GM21515 (cell line): ENCODE measurements at regions not wholly inside any gene's neighbourhood (a gene's known extent, or its start where the extent isn't known, plus 50 kb on each side); places are given as distances from the start of the nearest gene placed in this dataset.

Source experiments
- ATAC-seq: cut with Tn5 transposase; IDR thresholded peaks from one replicate; pipeline ENCODE4 v1.9.1; 2021; ENCODE audit not compliant: unreplicated experiment

GRCh38 chr11:119493712-119494111 is 70.7 kb upstream of the THY1 start:
- ATAC-seq: no peak

DNA sequence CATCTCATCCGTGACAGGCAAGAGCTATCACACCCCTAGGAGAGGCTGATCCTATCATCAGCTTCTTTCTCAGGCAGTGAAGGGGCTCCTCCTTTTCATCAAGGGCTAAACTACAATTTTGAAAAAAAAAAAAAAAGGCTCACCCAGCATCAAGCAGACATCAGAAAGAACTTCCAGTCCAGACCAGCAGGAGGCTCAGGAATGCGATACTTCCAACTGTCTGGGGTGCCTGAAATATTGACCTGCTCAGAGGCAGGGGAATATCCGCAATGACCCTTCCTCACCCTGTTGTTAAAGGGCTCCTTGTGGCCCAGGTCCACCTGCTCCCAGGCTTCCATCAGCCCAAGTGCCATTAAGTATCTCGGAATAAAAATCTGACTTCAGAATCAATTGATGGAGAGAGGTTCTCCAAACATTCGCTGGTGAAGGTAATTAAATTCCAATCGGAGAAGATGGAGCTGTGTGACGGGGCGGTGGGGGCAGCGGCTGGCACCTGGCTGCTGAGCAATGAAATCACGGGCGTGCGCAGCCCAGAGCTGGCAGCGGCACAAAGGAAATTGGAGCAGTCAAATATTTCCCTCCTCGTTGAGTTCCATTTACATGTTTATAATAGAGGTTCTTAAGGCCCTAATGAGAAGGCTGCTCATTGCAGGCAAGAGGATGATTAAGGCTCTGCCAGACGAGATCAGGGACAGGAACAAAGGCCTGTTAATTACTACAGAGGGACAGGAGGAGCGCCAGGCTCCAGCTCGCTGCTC is 69.0 kb upstream of the THY1 start:
- ATAC-seq: no peak

DNA sequence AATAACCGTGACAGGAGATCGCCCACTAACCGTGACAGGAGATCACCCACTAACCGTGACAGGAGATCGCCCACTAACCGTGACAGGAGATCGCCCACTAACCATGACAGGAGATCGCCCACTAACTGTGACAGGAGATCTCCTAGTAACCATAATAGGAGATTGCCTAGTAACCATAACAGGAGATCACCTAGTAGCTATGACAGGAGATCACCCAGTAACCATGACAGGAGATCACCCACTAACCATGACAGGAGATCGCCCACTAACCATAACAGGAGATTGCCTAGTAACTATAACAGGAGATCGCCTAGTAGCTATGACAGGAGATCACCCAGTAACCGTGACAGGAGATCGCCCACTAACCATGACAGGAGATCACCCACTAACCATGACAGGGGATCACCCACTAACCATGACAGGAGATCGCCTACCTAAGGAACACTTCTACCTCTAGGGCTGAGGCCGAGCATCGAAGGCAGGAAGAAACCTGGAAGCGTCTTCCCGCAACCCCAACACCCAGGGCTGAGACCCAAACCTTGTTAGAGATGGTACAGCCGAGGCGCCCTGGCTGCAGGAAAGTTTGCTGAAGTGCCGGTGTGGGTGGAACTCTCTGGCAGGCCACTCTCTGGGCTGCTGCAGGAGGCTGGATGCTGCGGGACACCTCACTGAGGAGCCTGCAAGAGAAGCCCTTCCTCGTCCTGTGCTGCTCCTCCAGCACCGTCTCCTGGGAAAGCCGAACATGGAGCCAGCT is 67.5 kb upstream of the THY1 start:
- ATAC-seq: no peak

- no peak for ATAC-seq
Measured at GRCh38 chr11:119489087-119489486, 66.1 kb upstream of the THY1 start.

DNA sequence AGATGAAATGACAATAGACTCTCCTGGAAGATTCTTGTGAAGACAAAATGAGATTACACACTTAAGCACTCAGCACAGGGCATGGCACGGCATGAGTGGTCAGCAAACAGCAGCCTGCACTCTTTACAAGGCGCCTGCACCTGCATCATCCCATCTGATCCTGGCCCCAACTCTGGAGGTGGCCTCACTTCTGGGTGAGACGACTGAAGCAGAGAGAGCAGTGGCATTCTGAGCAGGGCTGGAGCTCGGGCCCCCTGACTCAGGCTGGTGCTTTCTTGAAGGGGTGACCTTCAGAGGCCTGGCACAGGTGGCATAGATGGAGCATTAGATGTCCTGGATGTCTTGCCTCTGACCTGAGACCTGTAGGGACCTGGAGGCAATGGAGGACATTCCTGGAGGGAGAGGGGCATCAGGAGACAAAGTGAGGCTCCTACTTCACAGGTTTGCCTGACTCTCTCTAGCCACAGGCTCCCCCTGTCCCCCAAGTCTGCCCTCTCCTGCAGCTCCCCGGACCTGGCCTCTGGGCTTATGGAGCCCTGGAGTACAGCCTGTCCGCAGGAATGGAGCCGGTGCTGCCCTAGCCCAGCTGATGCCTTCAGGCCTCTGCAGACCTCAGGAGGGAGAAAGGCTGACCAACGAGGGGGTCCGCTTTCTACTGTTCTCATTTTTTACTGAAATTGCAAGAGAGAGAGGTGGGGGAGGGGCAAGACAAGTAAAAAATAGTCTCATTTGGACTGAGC is 65.5 kb upstream of the THY1 start:
- no peak for ATAC-seq

GRCh38 chr11:119486691-119487259 is 63.8 kb upstream of the THY1 start:
- ATAC-seq: no peak

DNA sequence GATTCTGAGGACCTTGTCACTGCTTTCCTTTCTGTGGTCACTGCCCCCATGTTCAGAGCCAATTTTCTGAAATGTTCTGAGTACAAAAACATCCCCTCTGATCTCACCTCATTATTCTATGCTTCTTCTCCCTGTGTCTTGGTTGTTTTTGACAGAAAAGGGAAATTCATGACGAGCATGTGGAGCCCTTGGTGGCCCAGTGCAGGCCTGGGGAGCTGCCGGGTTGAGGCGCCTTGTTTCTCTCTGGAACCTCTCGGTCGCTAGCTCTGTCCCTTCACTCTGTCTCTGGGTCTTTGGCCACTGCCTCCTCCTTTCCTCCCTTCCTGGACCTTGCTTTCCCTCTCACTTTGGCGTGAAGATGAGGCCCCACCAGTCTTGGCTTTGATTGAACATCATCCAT is 63.0 kb upstream of the THY1 start:
- no peak for ATAC-seq

- ATAC-seq: no peak
Measured at GRCh38 chr11:119484741-119485605, 62.0 kb upstream of the THY1 start.

- ATAC-seq: no peak
Measured at GRCh38 chr11:119483881-119484371, 61.0 kb upstream of the THY1 start.

GRCh38 chr11:119483341-119483880 is 60.4 kb upstream of the THY1 start:
- no peak for ATAC-seq

- ATAC-seq: no peak
Measured at GRCh38 chr11:119482521-119483011, 59.6 kb upstream of the THY1 start.

GRCh38 chr11:119481667-119482400 is 58.9 kb upstream of the THY1 start:
- ATAC-seq: no peak

- ATAC-seq: no peak
Measured at GRCh38 chr11:119481021-119481666, 58.2 kb upstream of the THY1 start.

- no peak for ATAC-seq
Measured at GRCh38 chr11:119480380-119481020, 57.5 kb upstream of the THY1 start.

DNA sequence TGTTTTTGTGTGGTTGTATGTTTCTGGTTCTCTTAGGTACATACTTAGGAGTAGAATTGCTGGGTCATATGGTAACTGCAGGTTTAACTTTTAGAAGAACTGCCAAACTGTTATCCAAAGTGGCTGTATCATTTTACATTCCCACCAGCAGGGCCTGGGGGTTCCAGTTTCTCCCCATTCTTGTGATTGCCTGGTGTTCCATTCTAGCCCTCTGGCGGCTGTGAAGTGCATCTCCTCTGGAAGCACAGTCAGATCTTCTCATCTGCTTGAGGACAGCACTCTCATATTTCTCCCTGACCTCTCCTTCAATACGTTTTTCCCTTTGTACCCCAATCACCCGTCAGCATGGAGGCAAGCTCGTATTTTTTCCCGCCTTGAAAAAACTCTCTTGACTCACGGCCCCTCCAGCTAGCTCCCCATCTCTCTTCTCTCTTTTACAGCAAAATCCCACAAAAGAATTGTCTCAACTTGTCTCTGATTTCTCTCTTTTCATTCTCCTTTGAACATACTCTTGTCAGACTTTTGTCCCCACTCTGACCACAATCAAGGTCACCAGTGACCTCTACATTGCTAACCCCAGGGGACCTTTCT is 56.8 kb upstream of the THY1 start:
- no peak for ATAC-seq

GRCh38 chr11:119478711-119479285 is 55.8 kb upstream of the THY1 start:
- no peak for ATAC-seq

GRCh38 chr11:119476666-119477331 is 53.8 kb upstream of the THY1 start:
- ATAC-seq: no peak
